Smooth muscle cell (in vitro differentiated cells): ENCODE measurements at regions not wholly inside any gene's neighbourhood (a gene's known extent, or its start where the extent isn't known, plus 50 kb on each side); places are given as distances from the start of the nearest gene placed in this dataset.
A peak's percentile ranks its signal among the peaks of the same experiment; 100 is the strongest.

Source experiments
- DNase-seq: peaks from one replicate; lab custom pipeline; 2025; ENCODE audit not compliant: unreplicated experiment; lab: John Stamatoyannopoulos, UW
- H2AFZ ChIP-seq: fragments of 200-600 bp; sonication (generic); 2 replicates; pipeline ENCODE4 v1.6.0; 2016; ENCODE audit warnings: antibody characterized with exemption, low read depth, mild to moderate bottlenecking
- H3F3A ChIP-seq: fragments of 200-600 bp; sonication (generic); 2 replicates; pipeline ENCODE4 v1.6.0; 2017; ENCODE audit warnings: antibody characterized with exemption, low read depth
- H3K27ac ChIP-seq: fragments of 200-600 bp; sonication (generic); 2 replicates; pipeline ENCODE4 v1.5.1; 2016; ENCODE audit warnings: low read depth, mild to moderate bottlenecking
- H3K27me3 ChIP-seq: fragments of 200-600 bp; sonication (generic); 2 replicates; pipeline ENCODE4 v1.6.1; 2016; ENCODE audit warnings: low read depth, mild to moderate bottlenecking
- H3K36me3 ChIP-seq: fragments of 200-600 bp; sonication (generic); 2 replicates; pipeline ENCODE4 v1.5.1; 2016; ENCODE audit warnings: low read depth
- H3K4me1 ChIP-seq: fragments of 200-600 bp; sonication (generic); 2 replicates; pipeline ENCODE4 v1.5.1; 2016; ENCODE audit warnings: low read depth
- H3K4me2 ChIP-seq: fragments of 200-600 bp; sonication (generic); 2 replicates; pipeline ENCODE4 v1.6.0; 2016; ENCODE audit warnings: mild to moderate bottlenecking
- H3K4me3 ChIP-seq: fragments of 200-600 bp; sonication (generic); 2 replicates; pipeline ENCODE4 v1.5.1; 2016; ENCODE audit warnings: mild to moderate bottlenecking
- H3K79me2 ChIP-seq: fragments of 200-600 bp; sonication (generic); 2 replicates; pipeline ENCODE4 v1.6.0; 2016; ENCODE audit warnings: low read depth, mild to moderate bottlenecking
- H3K9ac ChIP-seq: fragments of 200-600 bp; sonication (generic); 2 replicates; pipeline ENCODE4 v1.6.0; 2016; ENCODE audit warnings: low read depth
- H3K9me3 ChIP-seq: fragments of 200-600 bp; sonication (generic); replicated peaks from 2 replicates; pipeline ENCODE4 v1.5.1; 2016; ENCODE audit warnings: low read depth
- H4K20me1 ChIP-seq: fragments of 200-600 bp; sonication (generic); 2 replicates; pipeline ENCODE4 v1.6.0; 2016; ENCODE audit warnings: low read depth
- CTCF ChIP-seq: fragments of 200-600 bp; sonication (generic); IDR thresholded peaks from 2 replicates; pipeline ENCODE4 v1.5.1; 2017; ENCODE audit warnings: borderline replicate concordance, mild to moderate bottlenecking, antibody characterized with exemption; ENCODE audit not compliant: insufficient read depth, poor library complexity, severe bottlenecking
- WGBS: methylation state at CpG from one replicate; pipeline ENCODE4 v1.1.7; 2016; ENCODE audit warnings: low lambda C conversion rate; 5-methylcytosine and 5-hydroxymethylcytosine counted together

GRCh38 chr10:2926918-2927660, 140.3 kb upstream of the PFKP start:
- Histone ChIP-seq H3K27ac (no peak overlapping the region), H3F3A (peaks cover 5% of the 10 kb centered on the region), H4K20me1 (no peaks in the 10 kb centered on the region), H3K4me3 (no peak overlapping the region), H3K36me3 (no peaks in the 10 kb centered on the region), H3K79me2 (no peaks in the 10 kb centered on the region), H3K4me1 (peaks cover 7% of the 10 kb centered on the region), H3K9ac (no peak overlapping the region), H2AFZ (no peak overlapping the region), H3K27me3 (no peaks in the 10 kb centered on the region), H3K9me3 (no peaks in the 10 kb centered on the region), H3K4me2 (no peak overlapping the region)
- TF ChIP-seq CTCF, result no peak
- WGBS, result 63% methylated on average over 9 of the region's 9 CpGs
- no peak for DNase-seq

- Histone ChIP-seq H3K9ac (no peak overlapping the region), H3K4me1 (peaks cover 7% of the 10 kb centered on the region), H3K4me3 (no peak overlapping the region), H3K9me3 (no peaks in the 10 kb centered on the region), H2AFZ (no peak overlapping the region), H4K20me1 (no peaks in the 10 kb centered on the region), H3K36me3 (no peaks in the 10 kb centered on the region), H3K27ac (peak overlapping the region; percentile 40), H3K27me3 (no peaks in the 10 kb centered on the region), H3K4me2 (no peak overlapping the region), H3K79me2 (no peaks in the 10 kb centered on the region), H3F3A (peaks cover 5% of the 10 kb centered on the region)
- 40% methylated on average over 7 of the region's 7 CpGs for WGBS
- DNase-seq, result no peak
- TF ChIP-seq CTCF, result no peak
Observed at GRCh38 chr10:2925631-2926030, 141.7 kb upstream of the PFKP start.

GRCh38 chr10:2924431-2924830, 142.9 kb upstream of the PFKP start:
- no peaks in the 10 kb centered on the region for H3K79me2 ChIP-seq
- no peaks in the 10 kb centered on the region for H3K27me3 ChIP-seq
- H3K4me2 ChIP-seq, result peak overlapping the region; percentile 27
- no peak overlapping the region for H3K9ac ChIP-seq
- peaks cover 5% of the 10 kb centered on the region for H3F3A ChIP-seq
- no peaks in the 10 kb centered on the region for H4K20me1 ChIP-seq
- TF ChIP-seq CTCF, result no peak
- no peak overlapping the region for H2AFZ ChIP-seq
- H3K27ac ChIP-seq, result no peak overlapping the region
- peaks cover 7% of the 10 kb centered on the region for H3K4me1 ChIP-seq
- no peak for DNase-seq
- H3K9me3 ChIP-seq, result no peaks in the 10 kb centered on the region
- WGBS, result 91% methylated on average over 10 of the region's 10 CpGs
- no peaks in the 10 kb centered on the region for H3K36me3 ChIP-seq
- no peak overlapping the region for H3K4me3 ChIP-seq
